Immature natural killer cell (primary cell): ENCODE measurements at regions not wholly inside any gene's neighbourhood (a gene's known extent, or its start where the extent isn't known, plus 50 kb on each side); places are given as distances from the start of the nearest gene placed in this dataset.

Experiments used
- DNase-seq, 3 donors: peaks; one replicate each; pipeline ENCODE4 v3.0.0; 2022; ENCODE audit warnings: mixed read lengths in 1 of 3
- H3K27ac Mint-ChIP-seq, 6 donors: one replicate each; pipeline ENCODE4 v1.8.0; 2020; ENCODE audit warnings: mixed read lengths in 6 of 6, mild to moderate bottlenecking in 5 of 6, inconsistent platforms in 4 of 6, moderate library complexity in 3 of 6
- H3K27me3 Mint-ChIP-seq, 3 donors: one replicate each; pipeline ENCODE4 v1.8.0; 2020 to 2021; ENCODE audit warnings: low read depth in 3 of 3, mild to moderate bottlenecking in 3 of 3, mixed read lengths in 3 of 3, moderate library complexity in 3 of 3, inconsistent platforms in 1 of 3
- H3K36me3 Mint-ChIP-seq, 3 donors: one replicate each; pipeline ENCODE4 v1.8.0; 2020; ENCODE audit warnings: mixed read lengths in 3 of 3, inconsistent platforms in 2 of 3, mild to moderate bottlenecking in 2 of 3
- H3K4me1 Mint-ChIP-seq, 2 donors: one replicate each; pipeline ENCODE4 v1.8.0; 2020; ENCODE audit warnings: inconsistent platforms in 2 of 2, mild to moderate bottlenecking in 2 of 2, mixed read lengths in 2 of 2, moderate library complexity in 1 of 2
- H3K4me3 Mint-ChIP-seq, 5 donors: one replicate each; pipeline ENCODE4 v1.8.0; 2020; ENCODE audit warnings: mild to moderate bottlenecking in 5 of 5, mixed read lengths in 5 of 5, inconsistent platforms in 3 of 5, moderate library complexity in 3 of 5
- H3K9me3 Mint-ChIP-seq, 6 donors: one replicate each; pipeline ENCODE4 v1.8.0; 2020; ENCODE audit warnings: mild to moderate bottlenecking in 6 of 6, mixed read lengths in 6 of 6, inconsistent platforms in 4 of 6, moderate library complexity in 3 of 6

GRCh38 chr14:96617635-96618034 is 115.5 kb downstream of the PAPOLA start:
- Mint-ChIP-seq H3K4me3 (no peak overlapping the region), H3K9me3 (no peaks in the 10 kb centered on the region), H3K36me3 (no peaks in the 10 kb centered on the region), H3K27me3 (peaks cover 2 to 7% (median 6%) of the 10 kb centered on the region in 3 donors), H3K27ac (no peak overlapping the region), H3K4me1 (no peaks in the 10 kb centered on the region)
- DNase-seq: no peak

GRCh38 chr14:96622926-96623325 is 120.7 kb downstream of the PAPOLA start:
- Mint-ChIP-seq H3K27me3 (peaks cover 0 to 6% (median 0%) of the 10 kb centered on the region in 3 donors), H3K27ac (no peak overlapping the region), H3K4me3 (no peak overlapping the region), H3K4me1 (no peaks in the 10 kb centered on the region), H3K9me3 (no peaks in the 10 kb centered on the region), H3K36me3 (no peaks in the 10 kb centered on the region)
- no peak for DNase-seq

- Mint-ChIP-seq H3K4me3 (no peak overlapping the region), H3K4me1 (no peaks in the 10 kb centered on the region), H3K9me3 (no peaks in the 10 kb centered on the region), H3K36me3 (no peaks in the 10 kb centered on the region), H3K27ac (no peak overlapping the region), H3K27me3 (peaks cover 0 to 5% (median 0%) of the 10 kb centered on the region in 3 donors)
- no peak for DNase-seq
These were observed 121.7 kb downstream of the PAPOLA start for GRCh38 chr14:96623676-96624484.

GRCh38 chr14:96624661-96625425 is 122.7 kb downstream of the PAPOLA start:
- H3K27me3 Mint-ChIP-seq: peaks cover 0 to 2% (median 0%) of the 10 kb centered on the region in 3 donors
- H3K36me3 Mint-ChIP-seq: no peaks in the 10 kb centered on the region
- no peak overlapping the region for H3K4me3 Mint-ChIP-seq
- no peaks in the 10 kb centered on the region for H3K4me1 Mint-ChIP-seq
- no peak overlapping the region for H3K27ac Mint-ChIP-seq
- DNase-seq: no peak
- no peaks in the 10 kb centered on the region for H3K9me3 Mint-ChIP-seq

GRCh38 chr14:96625426-96625985 is 123.3 kb downstream of the PAPOLA start:
- no peaks in the 10 kb centered on the region for H3K9me3 Mint-ChIP-seq
- H3K27me3 Mint-ChIP-seq: peaks cover 0 to 2% (median 0%) of the 10 kb centered on the region in 3 donors
- no peak overlapping the region for H3K4me3 Mint-ChIP-seq
- no peaks in the 10 kb centered on the region for H3K36me3 Mint-ChIP-seq
- no peaks in the 10 kb centered on the region for H3K4me1 Mint-ChIP-seq
- DNase-seq: no peak
- no peak overlapping the region for H3K27ac Mint-ChIP-seq

- no peaks in the 10 kb centered on the region for H3K9me3 Mint-ChIP-seq
- no peaks in the 10 kb centered on the region for H3K36me3 Mint-ChIP-seq
- no peak overlapping the region for H3K4me3 Mint-ChIP-seq
- no peak overlapping the region for H3K27ac Mint-ChIP-seq
- no peak for DNase-seq
- H3K4me1 Mint-ChIP-seq: no peaks in the 10 kb centered on the region
- no peaks in the 10 kb centered on the region for H3K27me3 Mint-ChIP-seq
These were observed 124.1 kb downstream of the PAPOLA start for GRCh38 chr14:96626121-96626768.

GRCh38 chr14:96626916-96627315 is 124.7 kb downstream of the PAPOLA start:
- Mint-ChIP-seq H3K4me3 (no peak overlapping the region), H3K4me1 (no peaks in the 10 kb centered on the region), H3K9me3 (no peaks in the 10 kb centered on the region), H3K27ac (no peak overlapping the region), H3K27me3 (peaks cover 0 to 2% (median 2%) of the 10 kb centered on the region in 3 donors), H3K36me3 (no peaks in the 10 kb centered on the region)
- DNase-seq: no peak

- Mint-ChIP-seq H3K36me3 (no peaks in the 10 kb centered on the region), H3K4me1 (no peaks in the 10 kb centered on the region), H3K4me3 (no peak overlapping the region), H3K27me3 (peaks cover 0 to 4% (median 3%) of the 10 kb centered on the region in 3 donors), H3K9me3 (no peaks in the 10 kb centered on the region), H3K27ac (no peak overlapping the region)
- DNase-seq: no peak
These were observed 125.2 kb downstream of the PAPOLA start for GRCh38 chr14:96627386-96627785.

- no peaks in the 10 kb centered on the region for H3K36me3 Mint-ChIP-seq
- no peak overlapping the region for H3K4me3 Mint-ChIP-seq
- no peak overlapping the region for H3K27ac Mint-ChIP-seq
- H3K9me3 Mint-ChIP-seq: no peaks in the 10 kb centered on the region
- DNase-seq: no peak
- H3K4me1 Mint-ChIP-seq: no peaks in the 10 kb centered on the region
- peaks cover 0 to 4% (median 3%) of the 10 kb centered on the region in 3 donors for H3K27me3 Mint-ChIP-seq
These were observed 125.9 kb downstream of the PAPOLA start for GRCh38 chr14:96627811-96628775.

GRCh38 chr14:96629082-96629481 is 126.9 kb downstream of the PAPOLA start:
- Mint-ChIP-seq H3K9me3 (no peaks in the 10 kb centered on the region), H3K27me3 (peaks cover 0 to 4% (median 3%) of the 10 kb centered on the region in 3 donors), H3K4me1 (no peaks in the 10 kb centered on the region), H3K36me3 (no peaks in the 10 kb centered on the region), H3K4me3 (no peak overlapping the region), H3K27ac (no peak overlapping the region)
- DNase-seq: no peak

- Mint-ChIP-seq H3K4me3 (no peak overlapping the region), H3K9me3 (no peaks in the 10 kb centered on the region), H3K36me3 (no peaks in the 10 kb centered on the region), H3K4me1 (no peaks in the 10 kb centered on the region), H3K27me3 (peaks cover 0 to 4% (median 3%) of the 10 kb centered on the region in 3 donors), H3K27ac (no peak overlapping the region)
- DNase-seq: no peak
These were observed 127.5 kb downstream of the PAPOLA start for GRCh38 chr14:96629558-96630222.

GRCh38 chr14:96630281-96630680 is 128.1 kb downstream of the PAPOLA start:
- H3K4me3 Mint-ChIP-seq: no peak overlapping the region
- no peak overlapping the region for H3K27ac Mint-ChIP-seq
- peaks cover 0 to 4% (median 3%) of the 10 kb centered on the region in 3 donors for H3K27me3 Mint-ChIP-seq
- no peaks in the 10 kb centered on the region for H3K36me3 Mint-ChIP-seq
- H3K9me3 Mint-ChIP-seq: no peaks in the 10 kb centered on the region
- no peak for DNase-seq
- H3K4me1 Mint-ChIP-seq: no peaks in the 10 kb centered on the region
